Suprapubic skin (tissue), 4 donors: ENCODE measurements at regions not wholly inside any gene's neighbourhood (a gene's known extent, or its start where the extent isn't known, plus 50 kb on each side); places are given as distances from the start of the nearest gene placed in this dataset.
A peak's percentile ranks its signal among the peaks of the same experiment; 100 is the strongest.
"Not testable (repeated sequence)": the region's sequence is repeated elsewhere in the genome, so short reads cannot be mapped to it uniquely, and the experiment has no call there.

Experiments
- DNase-seq, 2 donors: peaks; one replicate each; pipeline ENCODE4 v3.0.0-alpha.2; 2019; ENCODE audit warnings: low spot score in 2 of 2
- H3K27ac ChIP-seq: fragments of 200-600 bp; sonication (generic); one replicate; pipeline ENCODE4 v1.5.1; 2019
- H3K27me3 ChIP-seq: fragments of 200-600 bp; sonication (generic); one replicate; pipeline ENCODE4 v1.5.1; 2019
- H3K36me3 ChIP-seq: fragments of 200-600 bp; sonication (generic); one replicate; pipeline ENCODE4 v1.5.1; 2019
- H3K4me1 ChIP-seq: fragments of 200-600 bp; sonication (generic); one replicate; pipeline ENCODE4 v1.5.1; 2019
- H3K4me3 ChIP-seq: fragments of 200-600 bp; sonication (generic); one replicate; pipeline ENCODE4 v1.5.1; 2019; ENCODE audit warnings: mild to moderate bottlenecking
- H3K9me3 ChIP-seq: fragments of 200-600 bp; sonication (generic); one replicate; pipeline ENCODE4 v1.5.1; 2019
- WGBS: methylation state at CpG from one replicate; pipeline ENCODE4 v1.1.5; 2018; 5-methylcytosine and 5-hydroxymethylcytosine counted together

GRCh38 chr2:91559886-91560614 is 2868.6 kb downstream of the RPIA start:
- H3K9me3 ChIP-seq, H3K27ac ChIP-seq: not testable (repeated sequence)

GRCh38 chr2:91562184-91562583 is 2870.7 kb downstream of the RPIA start:
- 92% methylated on average over 2 of the region's 2 CpGs for WGBS

More at GRCh38 chr2:91559886-91560614, 2868.6 kb downstream of the RPIA start:
- H3K36me3 ChIP-seq, H3K4me3 ChIP-seq, DNase-seq, H3K4me1 ChIP-seq, H3K27me3 ChIP-seq: not testable (repeated sequence)

DNA sequence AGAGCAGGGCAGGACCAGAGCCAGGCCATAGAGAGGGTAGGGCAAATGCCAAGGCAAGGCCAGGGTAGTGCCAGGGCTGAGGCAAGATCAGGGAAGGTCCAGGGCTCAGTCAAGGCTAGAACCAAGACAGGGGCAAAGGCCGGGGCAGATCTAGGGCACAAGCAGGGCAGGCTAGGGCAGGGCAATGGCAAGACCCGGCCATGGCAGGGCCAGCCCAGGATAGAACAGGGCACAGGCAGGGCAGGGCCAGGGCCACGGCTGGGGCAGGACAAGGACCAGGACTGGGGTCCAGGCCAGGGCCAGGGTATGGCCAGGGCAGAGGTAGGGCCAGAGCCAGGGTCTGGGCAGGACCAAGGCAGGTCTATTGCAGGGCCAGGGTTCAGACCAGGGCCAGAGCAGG is 2873.2 kb downstream of the RPIA start:
- 89% methylated on average over 3 of the region's 3 CpGs for WGBS

More at GRCh38 chr2:91562184-91562583, 2870.7 kb downstream of the RPIA start:
- not testable (repeated sequence) for H3K9me3 ChIP-seq, H3K27me3 ChIP-seq, H3K4me3 ChIP-seq, H3K27ac ChIP-seq, DNase-seq, H3K4me1 ChIP-seq, H3K36me3 ChIP-seq

GRCh38 chr2:91565689-91566430 is 2874.4 kb downstream of the RPIA start:
- H3K4me3 ChIP-seq, H3K27ac ChIP-seq, H3K4me1 ChIP-seq, H3K9me3 ChIP-seq, DNase-seq, H3K27me3 ChIP-seq, H3K36me3 ChIP-seq: not testable (repeated sequence)
- 80% methylated on average over 4 of the region's 7 CpGs for WGBS

More for the DNA sequence above, 2873.2 kb downstream of the RPIA start:
- not testable (repeated sequence) for H3K9me3 ChIP-seq, H3K36me3 ChIP-seq, H3K4me1 ChIP-seq, H3K4me3 ChIP-seq, H3K27ac ChIP-seq, H3K27me3 ChIP-seq
- peak in 1 of 2 donors; percentile 44 for DNase-seq

DNA sequence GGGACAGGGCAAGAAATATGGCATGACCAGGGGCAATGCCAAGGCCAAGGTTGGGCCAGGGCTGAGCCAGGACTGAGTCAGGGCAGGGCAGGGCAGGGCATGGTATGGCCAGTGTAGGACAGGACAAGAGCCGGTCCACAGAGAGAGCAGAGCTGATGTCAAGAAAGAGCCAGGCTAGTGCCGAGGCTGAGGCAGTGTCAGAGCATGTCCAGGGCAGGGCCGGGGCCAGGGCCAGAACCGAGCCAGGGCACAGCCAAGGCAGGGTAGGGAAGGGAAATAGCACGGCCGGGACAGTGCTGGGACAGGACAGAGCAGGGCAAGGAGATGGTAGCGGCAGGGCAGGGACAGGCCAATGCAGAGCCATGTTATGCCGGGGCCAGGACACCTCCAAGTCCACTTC is 2875.1 kb downstream of the RPIA start:
- H3K36me3 ChIP-seq, H3K4me1 ChIP-seq, H3K27me3 ChIP-seq, H3K27ac ChIP-seq, H3K4me3 ChIP-seq, H3K9me3 ChIP-seq: not testable (repeated sequence)
- 88% methylated on average over 3 of the region's 8 CpGs for WGBS
- peak in 1 of 2 donors; percentile 51 for DNase-seq

DNA sequence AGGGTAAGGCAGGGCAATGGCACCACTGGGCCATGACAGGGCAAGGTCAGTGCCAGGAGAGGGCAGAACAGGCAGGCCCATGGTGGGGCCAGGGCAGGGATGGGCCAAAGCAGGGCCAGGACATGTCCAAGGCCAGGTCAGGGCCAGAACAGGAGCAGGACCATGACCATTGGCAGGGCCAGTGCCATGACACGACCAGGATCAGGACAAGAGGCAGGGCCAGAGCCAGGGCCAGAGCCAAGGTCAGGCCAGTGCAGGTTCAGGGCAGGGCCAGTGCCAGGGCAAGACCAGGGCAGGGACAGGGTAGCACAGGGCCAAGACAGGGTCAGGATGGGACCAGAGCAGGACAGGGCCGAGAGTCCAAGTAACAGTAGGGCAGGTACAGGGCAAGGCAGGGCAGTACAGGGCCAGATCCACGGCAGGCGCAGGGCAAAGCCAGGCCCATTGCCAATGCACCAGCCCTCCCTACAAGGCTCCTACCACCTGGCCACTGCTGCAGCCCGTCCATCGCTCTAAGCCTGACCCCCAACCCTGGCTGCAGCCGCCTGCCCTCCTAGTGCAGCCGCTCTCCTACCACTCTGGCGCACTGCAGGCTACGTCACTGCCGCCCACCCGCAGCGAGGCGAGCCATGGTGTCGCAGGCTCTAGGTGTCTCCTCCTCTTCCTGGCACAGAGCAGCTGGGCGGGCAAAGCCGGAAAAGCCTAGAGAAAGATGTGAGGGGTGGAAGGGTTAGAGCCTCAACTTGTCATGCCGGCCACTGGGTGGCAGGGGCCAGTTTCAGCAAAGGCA is 2876.3 kb downstream of the RPIA start:
- not testable (repeated sequence) for H3K9me3 ChIP-seq, H3K27ac ChIP-seq, H3K4me1 ChIP-seq, H3K4me3 ChIP-seq, H3K27me3 ChIP-seq, H3K36me3 ChIP-seq
- peak; percentile 49 to 67 for DNase-seq
- WGBS, result 77% methylated on average over 11 of the region's 18 CpGs

DNA sequence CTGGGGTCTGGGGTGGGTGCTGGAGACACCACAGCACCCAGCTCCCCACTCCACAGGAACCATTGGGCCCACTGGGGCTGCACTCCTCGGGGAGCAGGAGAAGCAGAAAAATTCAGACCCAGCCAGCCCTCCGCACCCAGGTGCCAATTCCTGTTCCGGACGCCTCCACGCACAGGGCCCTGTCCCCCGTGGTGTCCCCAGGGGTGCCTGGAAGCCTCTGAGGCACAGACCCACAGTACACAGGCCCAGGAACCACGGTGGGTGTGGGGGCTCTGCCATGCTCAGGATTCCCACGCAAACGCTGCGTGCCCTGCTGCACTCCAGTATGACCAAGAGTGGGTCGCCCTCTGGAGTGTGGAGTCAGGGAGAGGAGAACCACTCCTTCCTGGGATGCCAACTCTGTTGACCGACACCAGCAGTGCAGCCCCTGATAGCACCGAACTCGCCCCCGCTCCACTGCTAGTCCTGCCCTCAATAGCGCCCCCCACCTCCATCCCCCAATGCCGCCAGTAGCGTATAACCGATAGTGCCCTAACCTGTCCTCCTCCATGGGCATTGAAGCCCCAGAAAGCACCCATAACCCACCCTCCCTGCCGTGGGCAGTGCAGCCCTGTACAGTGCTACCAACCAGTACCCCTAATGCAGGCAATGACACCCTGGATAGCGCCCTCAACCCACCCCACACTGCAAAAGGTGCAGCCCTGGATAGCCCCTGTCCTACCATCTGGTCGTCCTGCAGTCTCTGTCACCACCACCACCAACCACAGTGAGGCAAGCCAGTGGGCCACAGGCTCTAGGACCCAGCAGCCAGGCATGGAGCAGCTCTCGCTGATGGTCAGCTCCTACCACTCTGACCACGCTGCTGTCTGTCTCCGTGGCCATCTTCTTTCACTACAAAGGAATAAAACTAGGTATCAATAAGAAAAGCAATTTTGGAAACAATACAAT is 2877.2 kb downstream of the RPIA start:
- H3K4me1 ChIP-seq, H3K4me3 ChIP-seq, H3K36me3 ChIP-seq, H3K9me3 ChIP-seq, H3K27ac ChIP-seq, H3K27me3 ChIP-seq, DNase-seq: not testable (repeated sequence)
- 95% methylated on average over 11 of the region's 25 CpGs for WGBS

DNA sequence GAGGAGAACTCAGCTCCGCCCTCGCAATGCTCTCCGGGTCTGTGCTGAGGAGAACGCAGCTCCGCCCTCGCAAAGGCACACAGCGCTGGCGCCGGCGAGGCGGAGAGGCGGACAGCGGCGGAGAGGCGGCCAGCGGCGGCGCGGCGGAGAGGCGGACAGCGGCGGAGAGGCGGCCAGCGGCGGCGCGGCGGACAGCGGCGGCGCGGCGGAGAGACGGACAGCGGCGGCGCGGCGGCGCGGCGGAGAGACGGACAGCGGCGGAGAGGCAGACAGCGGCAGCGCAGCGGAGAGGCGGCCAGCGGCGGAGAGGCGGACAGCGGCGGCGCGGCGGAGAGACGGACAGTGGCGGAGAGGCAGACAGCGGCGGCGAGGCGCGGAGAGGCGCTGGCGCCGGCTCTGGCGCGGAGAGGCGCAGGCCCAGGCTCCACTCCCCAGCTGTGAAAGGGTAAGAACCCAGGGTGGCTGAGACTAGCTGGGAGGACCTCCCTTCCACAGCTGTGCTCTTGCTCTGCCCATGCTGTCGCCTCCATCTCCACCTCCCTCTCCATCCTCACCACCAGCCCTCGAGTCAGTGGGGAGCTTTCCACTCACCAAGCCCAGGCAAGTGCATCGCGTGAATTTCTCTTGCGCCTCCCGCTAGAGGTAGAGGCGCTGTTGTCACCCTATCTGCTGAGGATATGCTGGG is 2879.9 kb downstream of the RPIA start:
- 89% methylated on average over 74 of the region's 78 CpGs for WGBS
- H3K36me3 ChIP-seq, DNase-seq, H3K4me1 ChIP-seq, H3K9me3 ChIP-seq, H3K27me3 ChIP-seq, H3K27ac ChIP-seq: not testable (repeated sequence)
- peak overlapping the region; percentile 17 for H3K4me3 ChIP-seq

- not testable (repeated sequence) for H3K27ac ChIP-seq, H3K4me1 ChIP-seq, H3K4me3 ChIP-seq, H3K9me3 ChIP-seq, H3K36me3 ChIP-seq, H3K27me3 ChIP-seq, DNase-seq
- 86% methylated on average over 4 of the region's 4 CpGs for WGBS
Measured at GRCh38 chr2:91573018-91573417, 2881.5 kb downstream of the RPIA start.

- DNase-seq, result not testable (repeated sequence)
Measured at GRCh38 chr2:91573755-91574154, 2882.3 kb downstream of the RPIA start.

GRCh38 chr2:91574255-91574654 is 2882.8 kb downstream of the RPIA start:
- H3K27ac ChIP-seq, DNase-seq, H3K4me1 ChIP-seq, H3K4me3 ChIP-seq, H3K27me3 ChIP-seq, H3K9me3 ChIP-seq, H3K36me3 ChIP-seq: not testable (repeated sequence)
- WGBS, result 80% methylated on average over 2 of the region's 8 CpGs

More at GRCh38 chr2:91573755-91574154, 2882.3 kb downstream of the RPIA start:
- H3K4me3 ChIP-seq, H3K27me3 ChIP-seq, H3K27ac ChIP-seq, H3K4me1 ChIP-seq, H3K36me3 ChIP-seq, H3K9me3 ChIP-seq: not testable (repeated sequence)
- WGBS, result 81% methylated on average over 2 of the region's 4 CpGs

- not testable (repeated sequence) for H3K9me3 ChIP-seq, H3K27me3 ChIP-seq, H3K36me3 ChIP-seq, H3K27ac ChIP-seq, H3K4me3 ChIP-seq, H3K4me1 ChIP-seq, DNase-seq
- 70% methylated on average over 11 of the region's 11 CpGs for WGBS
Measured at GRCh38 chr2:91575701-91576100, 2884.2 kb downstream of the RPIA start.

- not testable (repeated sequence) for H3K27ac ChIP-seq, H3K36me3 ChIP-seq, DNase-seq, H3K27me3 ChIP-seq, H3K9me3 ChIP-seq, H3K4me1 ChIP-seq, H3K4me3 ChIP-seq
- 86% methylated on average over 5 of the region's 6 CpGs for WGBS
Measured at GRCh38 chr2:91577406-91577805, 2885.9 kb downstream of the RPIA start.
